H1 (cell line): ENCODE measurements at regions not wholly inside any gene's neighbourhood (a gene's known extent, or its start where the extent isn't known, plus 50 kb on each side); places are given as distances from the start of the nearest gene placed in this dataset.

Source experiments
- CTCF ChIA-PET: fragments of 300-600 bp; sonication (Branson Sonifier 250); formaldehyde crosslinking; loops from one replicate; lab custom pipeline; 2021; ENCODE audit not compliant: partially characterized antibody; lab: Charles Lee
- POLR2A ChIA-PET: fragments of 300-600 bp; sonication (Branson Sonifier 250); formaldehyde crosslinking; loops from one replicate; lab custom pipeline; 2021; ENCODE audit warnings: inconsistent platforms; ENCODE audit not compliant: partially characterized antibody; lab: Charles Lee
- DNase-seq, 2 experiments: peaks; one replicate each; pipeline versions ENCODE4 v3.0.0 to v3.0.0-alpha.2; 2010 to 2022; ENCODE audit warnings: low spot score in 2 of 2, low read depth in 1 of 2, mixed read lengths in 1 of 2
- FAIRE-seq: peaks from 2 replicates; lab custom pipeline; 2011; peaks lifted over from hg19 to GRCh38; lab: Jason Lieb, UNC
- H2AFZ ChIP-seq: 2 replicates; pipeline ENCODE4 v1.8.1; 2012; ENCODE audit warnings: low read length, inconsistent platforms
- H2AK5ac ChIP-seq: 2 replicates; pipeline ENCODE4 v1.6.1; 2013; ENCODE audit warnings: low read depth, low read length
- H2BK120ac ChIP-seq: replicated peaks from 2 replicates; pipeline ENCODE3; 2013; ENCODE audit warnings: low read depth, low read length, inconsistent platforms
- H2BK12ac ChIP-seq: 2 replicates; pipeline ENCODE4 v1.6.1; 2013; ENCODE audit warnings: low read depth, low read length
- H2BK15ac ChIP-seq: 2 replicates; pipeline ENCODE4 v1.6.1; 2013; ENCODE audit warnings: low read length
- H2BK20ac ChIP-seq: 2 replicates; pipeline ENCODE4 v1.6.1; 2013; ENCODE audit warnings: low read length
- H2BK5ac ChIP-seq: 2 replicates; pipeline ENCODE4 v1.6.1; 2013; ENCODE audit warnings: low read depth, low read length
- H3K14ac ChIP-seq: 2 replicates; pipeline ENCODE4 v1.6.1; 2013; ENCODE audit warnings: inconsistent platforms; ENCODE audit not compliant: insufficient read length
- H3K18ac ChIP-seq: 2 replicates; pipeline ENCODE4 v1.6.1; 2013; ENCODE audit warnings: low read length; ENCODE audit errors: extremely low read depth
- H3K23ac ChIP-seq: 2 replicates; pipeline ENCODE4 v1.6.1; 2013; ENCODE audit warnings: inconsistent platforms; ENCODE audit not compliant: insufficient read length
- H3K23me2 ChIP-seq: 2 replicates; pipeline ENCODE4 v1.6.1; 2013; ENCODE audit warnings: low read depth, low read length
- H3K27ac ChIP-seq: 2 replicates; pipeline ENCODE4 v1.6.1; 2011; ENCODE audit warnings: low read depth, low read length, inconsistent platforms
- H3K27me3 ChIP-seq, 4 experiments: replicated peaks in 1 of 4; 1 replicate in 1 of 4; 2 replicates in 3 of 4; pipeline versions ENCODE4 v1.6.1 to v1.8.1; 2011 to 2013; ENCODE audit warnings: low read length in 3 of 4, mild to moderate bottlenecking in 3 of 4, inconsistent platforms in 2 of 4, mixed read lengths in 2 of 4, moderate library complexity in 1 of 4; ENCODE audit not compliant: control insufficient read depth in 3 of 4, insufficient read depth in 3 of 4; ENCODE audit errors: extremely low read depth in 1 of 4
- H3K36me3 ChIP-seq, 4 experiments: 2 replicates each; pipeline versions ENCODE4 v1.6.1 to v1.8.1; 2011 to 2013; ENCODE audit warnings: mild to moderate bottlenecking in 4 of 4, low read length in 3 of 4, moderate library complexity in 2 of 4, control low read depth in 1 of 4, inconsistent platforms in 1 of 4; ENCODE audit not compliant: insufficient read depth in 4 of 4, control insufficient read depth in 2 of 4
- H3K4ac ChIP-seq: replicated peaks from 2 replicates; pipeline ENCODE3; 2013; ENCODE audit warnings: low read length, low read depth, mixed read lengths, inconsistent platforms; ENCODE audit not compliant: insufficient read length
- H3K4me1 ChIP-seq, 4 experiments: replicated peaks in 1 of 4; 1 replicate in 1 of 4; 2 replicates in 3 of 4; pipeline versions ENCODE4 v1.6.1 to v1.8.1; 2011 to 2013; ENCODE audit warnings: low read length in 3 of 4, inconsistent platforms in 2 of 4, mixed read lengths in 1 of 4; ENCODE audit not compliant: insufficient read depth in 4 of 4, control insufficient read depth in 3 of 4
- H3K4me2 ChIP-seq, 2 experiments: 2 replicates each; pipeline versions ENCODE4 v1.6.1 to v1.8.1; 2011 to 2013; ENCODE audit warnings: low read depth in 2 of 2, low read length in 2 of 2, control low read depth in 1 of 2, inconsistent platforms in 1 of 2, mild to moderate bottlenecking in 1 of 2; ENCODE audit not compliant: insufficient read depth in 1 of 2
- H3K4me3 ChIP-seq, 4 experiments: fragments of 200-600, 300-600 bp in 1 of 4; sonication (generic), shearing (Covaris generic), sonication (Bioruptor Twin) in 1 of 4; 2 replicates each; pipeline versions ENCODE4 v1.5.1 to v1.8.1; 2011 to 2016; ENCODE audit warnings: low read length in 4 of 4, low read depth in 3 of 4, control low read depth in 2 of 4, inconsistent platforms in 2 of 4, mild to moderate bottlenecking in 2 of 4, mixed read lengths in 1 of 4, moderate library complexity in 1 of 4; ENCODE audit not compliant: insufficient read depth in 2 of 4; ENCODE audit errors: extremely low read depth in 1 of 4
- H3K56ac ChIP-seq: replicated peaks from 2 replicates; pipeline ENCODE3; 2013; ENCODE audit warnings: low read depth, mild to moderate bottlenecking, mixed read lengths, low read length, inconsistent platforms; ENCODE audit not compliant: insufficient read length
- H3K79me1 ChIP-seq: 2 replicates; pipeline ENCODE4 v1.6.1; 2013; ENCODE audit warnings: low read depth, low read length, control low read depth
- H3K79me2 ChIP-seq, 2 experiments: 2 replicates each; pipeline versions ENCODE4 v1.6.1 to v1.8.1; 2012 to 2013; ENCODE audit warnings: low read length in 2 of 2, mild to moderate bottlenecking in 2 of 2, inconsistent platforms in 1 of 2; ENCODE audit not compliant: insufficient read depth in 2 of 2, control insufficient read depth in 1 of 2
- H3K9ac ChIP-seq, 4 experiments: replicated peaks in 1 of 4; 1 replicate in 1 of 4; 2 replicates in 3 of 4; pipeline versions ENCODE4 v1.6.1 to v1.8.1; 2011 to 2013; ENCODE audit warnings: low read depth in 3 of 4, low read length in 3 of 4, control low read depth in 2 of 4, mild to moderate bottlenecking in 2 of 4, moderate library complexity in 2 of 4, inconsistent platforms in 1 of 4; ENCODE audit errors: extremely low read depth in 1 of 4
- H3K9me3 ChIP-seq, 2 experiments: 2 replicates each; pipeline versions ENCODE4 v1.6.1 to v1.8.1; 2012 to 2013; ENCODE audit warnings: mild to moderate bottlenecking in 2 of 2, moderate library complexity in 2 of 2, control low read depth in 1 of 2, inconsistent platforms in 1 of 2, low read depth in 1 of 2, low read length in 1 of 2, mixed read lengths in 1 of 2; ENCODE audit not compliant: insufficient read depth in 2 of 2
- H4K20me1 ChIP-seq, 2 experiments: replicated peaks in 1 of 2; 2 replicates each; pipeline versions ENCODE3 to v1.8.1; 2011 to 2013; ENCODE audit warnings: inconsistent platforms in 2 of 2, low read length in 2 of 2, mild to moderate bottlenecking in 1 of 2; ENCODE audit not compliant: insufficient read depth in 2 of 2, control insufficient read depth in 1 of 2
- H4K5ac ChIP-seq: 2 replicates; pipeline ENCODE4 v1.6.1; 2013; ENCODE audit warnings: low read length, low read depth, mixed read lengths, inconsistent platforms; ENCODE audit not compliant: insufficient read length
- H4K8ac ChIP-seq: 2 replicates; pipeline ENCODE4 v1.8.0; 2013; ENCODE audit warnings: mild to moderate bottlenecking, moderate library complexity, low read length, inconsistent platforms; ENCODE audit not compliant: insufficient read depth; ENCODE audit errors: extremely low read depth
- H4K91ac ChIP-seq: replicated peaks from 2 replicates; pipeline ENCODE3; 2013; ENCODE audit warnings: low read length, mixed read lengths, inconsistent platforms; ENCODE audit not compliant: insufficient read length
- CHD2 ChIP-seq: IDR thresholded peaks from 2 replicates; pipeline ENCODE4 v1.6.1; 2012; ENCODE audit warnings: low read length, improper control_type of control experiment
- CTCF ChIP-seq, 3 experiments: IDR thresholded peaks; 1 replicate in 2 of 3; 2 replicates in 1 of 3; pipeline versions ENCODE4 v1.5.1 to v1.6.1; 2011; ENCODE audit warnings: low read length in 3 of 3, mild to moderate bottlenecking in 3 of 3, inconsistent platforms in 2 of 3, low read depth in 1 of 3, moderate library complexity in 1 of 3; ENCODE audit not compliant: insufficient read depth in 1 of 3; ENCODE audit errors: control extremely low read depth in 1 of 3
- FOSL1 ChIP-seq: IDR thresholded peaks from 2 replicates; pipeline ENCODE4 v1.6.1; 2011; ENCODE audit warnings: mild to moderate bottlenecking, low read depth, low read length, moderate library complexity; ENCODE audit not compliant: insufficient read depth
- HDAC2 ChIP-seq, 2 experiments: fragments of 300-600 bp in 1 of 2; sonication (generic) in 1 of 2; IDR thresholded peaks; 2 replicates each; pipeline ENCODE4 v1.6.1; 2011 to 2012; ENCODE audit warnings: low read depth in 2 of 2, low read length in 2 of 2, mild to moderate bottlenecking in 2 of 2, moderate library complexity in 2 of 2, borderline replicate concordance in 1 of 2, inconsistent platforms in 1 of 2
- KDM4A ChIP-seq: IDR thresholded peaks from one replicate; pipeline ENCODE4 v1.7.1; 2012; ENCODE audit warnings: low read depth, mild to moderate bottlenecking, moderate library complexity, low read length, inconsistent platforms; ENCODE audit not compliant: severe bottlenecking
- KDM5A ChIP-seq: fragments of 200-600 bp; IDR thresholded peaks from 2 replicates; pipeline ENCODE4 v1.7.1; 2012; ENCODE audit warnings: mild to moderate bottlenecking, low read length, inconsistent platforms, mixed read lengths
- RAD21 ChIP-seq, 2 experiments: IDR thresholded peaks in 1 of 2; conservative IDR thresholded peaks in 1 of 2; 2 replicates each; pipeline ENCODE4 v1.6.1; 2011; ENCODE audit warnings: low read depth in 2 of 2, low read length in 2 of 2, improper control_type of control experiment in 1 of 2, inconsistent platforms in 1 of 2, mild to moderate bottlenecking in 1 of 2, moderate library complexity in 1 of 2
- RNF2 ChIP-seq: fragments of 200-900, 300-1000 bp; sonication (generic); IDR thresholded peaks from 2 replicates; pipeline ENCODE4 v1.7.1; 2016; ENCODE audit warnings: borderline replicate concordance, low read depth, mild to moderate bottlenecking, antibody characterized with exemption, low read length; ENCODE audit not compliant: poor library complexity, severe bottlenecking; ENCODE audit errors: missing control alignments
- SP4 ChIP-seq: IDR thresholded peaks from 2 replicates; pipeline ENCODE4 v1.6.1; 2012; ENCODE audit warnings: low read length, inconsistent platforms
- TBP ChIP-seq: IDR thresholded peaks from 2 replicates; pipeline ENCODE4 v1.6.1; 2011; ENCODE audit warnings: low read depth, low read length, improper control_type of control experiment
- TEAD4 ChIP-seq: IDR thresholded peaks from 2 replicates; pipeline ENCODE4 v1.6.1; 2012; ENCODE audit warnings: low read depth, low read length, inconsistent platforms, mixed read lengths
- WGBS, 2 experiments: shearing (Covaris generic) in 1 of 2; methylation state at CpG; one replicate each; pipeline versions ENCODE4 v1.1.6 to v1.1.7; 2013 to 2015; ENCODE audit warnings: low lambda C conversion rate in 2 of 2, mixed read lengths in 2 of 2, inconsistent platforms in 1 of 2, low coverage in 1 of 2, missing lambda C conversion rate in 1 of 2; ENCODE audit not compliant: insufficient replicate concordance in 2 of 2, insufficient coverage in 1 of 2, insufficient read length in 1 of 2; ENCODE audit errors: extremely low coverage in 1 of 2, missing lambda C conversion rate in 1 of 2; 5-methylcytosine and 5-hydroxymethylcytosine counted together

GRCh38 chr11:43197379-43197778 lies 114.4 kb upstream of the API5 start:
- CTCF ChIA-PET, result interaction anchor here (0.9 to 1.3 kb wide), 2 partner anchors 17 to 85 kb away, joined by 3 to 4 read pairs; no protein-coding TSS in a partner anchor
- H3K56ac ChIP-seq, result no peak overlapping the region
- H2AFZ ChIP-seq, result no peak overlapping the region
- H2BK15ac ChIP-seq, result no peak overlapping the region
- H3K36me3 ChIP-seq, result no peaks in the 10 kb centered on the region
- no peak overlapping the region for H3K18ac ChIP-seq
- no peak overlapping the region for H3K14ac ChIP-seq
- WGBS, 2 experiments, result 81% methylated on average over 1 of the region's 1 CpG; no CpG with 5 or more reads in 1 of the 2 experiments
- H4K91ac ChIP-seq, result no peak overlapping the region
- no peaks in the 10 kb centered on the region for H4K20me1 ChIP-seq
- H3K4me2 ChIP-seq, result no peak overlapping the region
- H3K23ac ChIP-seq, result no peak overlapping the region
- no peak overlapping the region for H3K4me3 ChIP-seq
- no peaks in the 10 kb centered on the region for H3K23me2 ChIP-seq
- no peak overlapping the region for H3K4ac ChIP-seq
- H2BK120ac ChIP-seq, result no peak overlapping the region
- DNase-seq (no peak), FAIRE-seq (no peak)
- no peak overlapping the region for H4K8ac ChIP-seq
- H2BK12ac ChIP-seq, result no peak overlapping the region
- no peak overlapping the region for H3K9ac ChIP-seq
- peaks cover 0 to 3% of the 10 kb centered on the region in 2 experiments; a peak in 1 of 4 replicates for H3K9me3 ChIP-seq
- H3K27me3 ChIP-seq, result no peaks in the 10 kb centered on the region
- no peak overlapping the region for H2AK5ac ChIP-seq
- H3K79me1 ChIP-seq, result no peaks in the 10 kb centered on the region
- POLR2A ChIA-PET, result no interaction called here
- no peak overlapping the region for H2BK20ac ChIP-seq
- no peaks in the 10 kb centered on the region for H3K79me2 ChIP-seq
- no peak overlapping the region for H3K27ac ChIP-seq
- no peak overlapping the region for H2BK5ac ChIP-seq
- no peaks in the 10 kb centered on the region for H3K4me1 ChIP-seq
- no peak overlapping the region for H4K5ac ChIP-seq
- TF ChIP-seq HDAC2 (IDR thresholded peaks at IDR 0.05; ENCODE audit: borderline replicate concordance in 1 of 2, low read depth in 2 of 2, low read length in 2 of 2) (no peak), CTCF (IDR thresholded peaks at IDR 0.05; ENCODE audit: control extremely low read depth in 1 of 3, insufficient read depth in 1 of 3, low read depth in 1 of 3, low read length in 3 of 3) (no peak), TBP (no peak), SP4 (no peak), KDM5A (no peak), RNF2 (no peak), TEAD4 (no peak), CHD2 (no peak), RAD21 (IDR thresholded peaks at IDR 0.05 in 1 of 2, conservative IDR thresholded peaks at IDR 0.05 in 1 of 2; ENCODE audit: low read depth in 2 of 2, low read length in 2 of 2) (no peak), KDM4A (no peak), FOSL1 (no peak)
